DOHH2 (cell line): ENCODE measurements at regions not wholly inside any gene's neighbourhood (a gene's known extent, or its start where the extent isn't known, plus 50 kb on each side); places are given as distances from the start of the nearest gene placed in this dataset.

Experiments
- H3F3A ChIP-seq: fragments of 200-600 bp; sonication (generic), shearing (Covaris generic); 2 replicates; pipeline ENCODE4 v1.6.0; 2016; ENCODE audit warnings: antibody characterized with exemption, mild to moderate bottlenecking; ENCODE audit not compliant: control insufficient read depth, insufficient read depth
- H3K27ac ChIP-seq: fragments of 200-600 bp; sonication (generic); 2 replicates; pipeline ENCODE4 v1.5.1; 2014; ENCODE audit warnings: low read depth, mild to moderate bottlenecking, low read length, moderate library complexity
- H3K27me3 ChIP-seq: fragments of 200-600 bp; sonication (generic); 2 replicates; pipeline ENCODE4 v1.6.1; 2014; ENCODE audit warnings: mild to moderate bottlenecking, low read length, mixed read lengths; ENCODE audit not compliant: control insufficient read depth
- H3K36me3 ChIP-seq: fragments of 200-600 bp; sonication (generic); 2 replicates; pipeline ENCODE4 v1.6.1; 2014; ENCODE audit warnings: mild to moderate bottlenecking, low read length, moderate library complexity, mixed read lengths; ENCODE audit not compliant: control insufficient read depth
- H3K4me1 ChIP-seq: fragments of 200-600 bp; sonication (generic); 2 replicates; pipeline ENCODE4 v1.6.1; 2014; ENCODE audit warnings: mild to moderate bottlenecking, low read length, mixed read lengths; ENCODE audit not compliant: control insufficient read depth
- H3K4me2 ChIP-seq: fragments of 200-600 bp; sonication (generic); 2 replicates; pipeline ENCODE4 v1.6.0; 2014; ENCODE audit warnings: mild to moderate bottlenecking, low read length, moderate library complexity
- H3K4me3 ChIP-seq: fragments of 200-600 bp; sonication (generic); 2 replicates; pipeline ENCODE4 v1.5.1; 2014; ENCODE audit warnings: mild to moderate bottlenecking, low read length, mixed read lengths
- H3K79me2 ChIP-seq: fragments of 200-600 bp; sonication (generic); 2 replicates; pipeline ENCODE4 v1.6.1; 2014; ENCODE audit warnings: mild to moderate bottlenecking, low read length, mixed read lengths; ENCODE audit not compliant: control insufficient read depth
- H3K9me2 ChIP-seq: fragments of 200-600 bp; sonication (generic); replicated peaks from 2 replicates; pipeline ENCODE4 v1.6.1; 2014; ENCODE audit warnings: mild to moderate bottlenecking, low read length, mixed read lengths; ENCODE audit not compliant: control insufficient read depth
- H3K9me3 ChIP-seq: fragments of 200-600 bp; sonication (generic); 2 replicates; pipeline ENCODE4 v1.6.1; 2014; ENCODE audit warnings: antibody characterized with exemption, low read length, mixed read lengths; ENCODE audit not compliant: control insufficient read depth, insufficient read depth
- H4K20me1 ChIP-seq: fragments of 200-600 bp; sonication (generic); 2 replicates; pipeline ENCODE4 v1.6.0; 2014; ENCODE audit warnings: low read depth, mild to moderate bottlenecking, antibody characterized with exemption, low read length, moderate library complexity; ENCODE audit not compliant: control insufficient read depth, insufficient read depth
- CTCF ChIP-seq: fragments of 200-600 bp; sonication (generic); IDR thresholded peaks from one replicate; pipeline ENCODE4 v1.5.1; 2014; ENCODE audit warnings: antibody characterized with exemption, mild to moderate bottlenecking, low read depth, low read length; ENCODE audit not compliant: poor library complexity, severe bottlenecking
- EZH2phosphoT487 ChIP-seq: fragments of 200-600 bp; sonication (generic); IDR thresholded peaks from 2 replicates; pipeline ENCODE4 v1.6.1; 2017; ENCODE audit warnings: borderline replicate concordance, mild to moderate bottlenecking, antibody characterized with exemption, low read length, moderate library complexity, mixed read lengths

- Histone ChIP-seq H3K4me1 (no peaks in the 10 kb centered on the region), H3K27ac (no peak overlapping the region), H3K27me3 (no peaks in the 10 kb centered on the region), H3K79me2 (no peaks in the 10 kb centered on the region), H4K20me1 (no peaks in the 10 kb centered on the region), H3F3A (no peaks in the 10 kb centered on the region), H3K9me3 (no peaks in the 10 kb centered on the region), H3K4me3 (no peak overlapping the region), H3K36me3 (no peaks in the 10 kb centered on the region), H3K9me2 (no peaks in the 10 kb centered on the region), H3K4me2 (no peak overlapping the region)
- TF ChIP-seq CTCF (no peak), EZH2phosphoT487 (no peak)
Observed at GRCh38 chr7:46975493-46975892, 606.4 kb downstream of the TNS3 start.

GRCh38 chr7:46972205-46972604 is 609.7 kb downstream of the TNS3 start:
- Histone ChIP-seq H3K27ac (no peak overlapping the region), H4K20me1 (no peaks in the 10 kb centered on the region), H3K4me2 (no peak overlapping the region), H3K4me3 (no peak overlapping the region), H3K9me2 (no peaks in the 10 kb centered on the region), H3K27me3 (no peaks in the 10 kb centered on the region), H3K36me3 (no peaks in the 10 kb centered on the region), H3K9me3 (no peaks in the 10 kb centered on the region), H3K79me2 (no peaks in the 10 kb centered on the region), H3F3A (no peaks in the 10 kb centered on the region), H3K4me1 (no peaks in the 10 kb centered on the region)
- no peak for TF ChIP-seq EZH2phosphoT487
- TF ChIP-seq CTCF, result no peak

GRCh38 chr7:46970476-46970875 is 611.4 kb downstream of the TNS3 start:
- Histone ChIP-seq H3K27ac (no peak overlapping the region), H3K9me2 (no peaks in the 10 kb centered on the region), H3K4me1 (no peaks in the 10 kb centered on the region), H3K9me3 (no peaks in the 10 kb centered on the region), H3K27me3 (no peaks in the 10 kb centered on the region), H3F3A (no peaks in the 10 kb centered on the region), H3K4me2 (no peak overlapping the region), H3K36me3 (no peaks in the 10 kb centered on the region), H3K4me3 (no peak overlapping the region), H4K20me1 (no peaks in the 10 kb centered on the region), H3K79me2 (no peaks in the 10 kb centered on the region)
- TF ChIP-seq CTCF (no peak), EZH2phosphoT487 (no peak)

- H3K9me3 ChIP-seq, result no peaks in the 10 kb centered on the region
- H3K4me2 ChIP-seq, result no peak overlapping the region
- H3K4me1 ChIP-seq, result no peaks in the 10 kb centered on the region
- H4K20me1 ChIP-seq, result no peaks in the 10 kb centered on the region
- H3K36me3 ChIP-seq, result no peaks in the 10 kb centered on the region
- TF ChIP-seq EZH2phosphoT487 (no peak), CTCF (no peak)
- no peaks in the 10 kb centered on the region for H3K27me3 ChIP-seq
- no peaks in the 10 kb centered on the region for H3F3A ChIP-seq
- no peaks in the 10 kb centered on the region for H3K9me2 ChIP-seq
- no peak overlapping the region for H3K27ac ChIP-seq
- H3K79me2 ChIP-seq, result no peaks in the 10 kb centered on the region
- H3K4me3 ChIP-seq, result no peak overlapping the region
Observed at GRCh38 chr7:46970131-46970430, 611.8 kb downstream of the TNS3 start.
